Thyroid gland (tissue), 4 donors: ENCODE measurements at regions not wholly inside any gene's neighbourhood (a gene's known extent, or its start where the extent isn't known, plus 50 kb on each side); places are given as distances from the start of the nearest gene placed in this dataset.

Experiments used
- CTCF ChIP-seq, 6 experiments: fragments of 200-600 bp in 3 of 6; fragments of 450-650 bp in 3 of 6; sonication (generic) in 3 of 6; IDR thresholded peaks; one replicate each; pipeline ENCODE4 v1.5.1; 2016 to 2019; ENCODE audit warnings: antibody characterized with exemption in 6 of 6, mild to moderate bottlenecking in 2 of 6, inconsistent platforms in 1 of 6, moderate library complexity in 1 of 6
- POLR2A ChIP-seq, 2 donors: fragments of 450-650 bp; IDR thresholded peaks; one replicate each; pipeline ENCODE4 v1.6.1; 2017; ENCODE audit warnings: antibody characterized with exemption in 2 of 2, mild to moderate bottlenecking in 2 of 2, moderate library complexity in 1 of 2

GRCh38 chr10:129308953-129309564, 158.0 kb upstream of the MGMT start:
- no peak for TF ChIP-seq CTCF (IDR thresholded peaks at IDR 0.05)
- TF ChIP-seq POLR2A (IDR thresholded peaks at IDR 0.05), result no peak
